ENCODE measurements at regions not wholly inside any gene's neighbourhood (a gene's known extent, or its start where the extent isn't known, plus 50 kb on each side); places are given as distances from the start of the nearest gene placed in this dataset.

DNA sequence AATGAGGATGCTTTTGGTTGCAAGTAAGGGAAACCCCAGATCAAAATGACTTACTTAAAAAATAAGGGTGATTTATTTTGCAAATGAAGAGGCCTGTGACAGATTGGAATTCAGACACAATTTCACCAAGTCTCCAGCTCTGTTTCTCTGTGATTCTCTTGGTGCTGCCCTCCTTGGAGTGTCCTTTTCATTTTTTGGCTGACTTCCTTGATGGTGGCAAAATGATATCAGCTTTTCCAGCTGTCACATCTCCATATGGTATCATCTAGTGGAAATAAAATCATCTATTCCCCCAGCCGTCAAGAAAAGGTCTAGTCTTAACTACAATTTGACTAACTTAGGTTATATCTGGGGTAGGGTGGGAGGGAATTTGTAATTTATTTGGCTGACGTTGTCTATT is 68.5 kb upstream of the SLC25A26 start:
- no peak for TF ChIP-seq POLR2AphosphoS5 (IDR thresholded peaks at IDR 0.05; ENCODE audit: low read depth, low read length)
- TF ChIP-seq POLR2A (IDR thresholded peaks at IDR 0.05; ENCODE audit: low read depth, low read length): no peak
- TF ChIP-seq TAF1 (IDR thresholded peaks at IDR 0.05; ENCODE audit: borderline replicate concordance, low read depth, low read length): no peak
